ENCODE measurements at regions not wholly inside any gene's neighbourhood (a gene's known extent, or its start where the extent isn't known, plus 50 kb on each side); places are given as distances from the start of the nearest gene placed in this dataset.

DNA sequence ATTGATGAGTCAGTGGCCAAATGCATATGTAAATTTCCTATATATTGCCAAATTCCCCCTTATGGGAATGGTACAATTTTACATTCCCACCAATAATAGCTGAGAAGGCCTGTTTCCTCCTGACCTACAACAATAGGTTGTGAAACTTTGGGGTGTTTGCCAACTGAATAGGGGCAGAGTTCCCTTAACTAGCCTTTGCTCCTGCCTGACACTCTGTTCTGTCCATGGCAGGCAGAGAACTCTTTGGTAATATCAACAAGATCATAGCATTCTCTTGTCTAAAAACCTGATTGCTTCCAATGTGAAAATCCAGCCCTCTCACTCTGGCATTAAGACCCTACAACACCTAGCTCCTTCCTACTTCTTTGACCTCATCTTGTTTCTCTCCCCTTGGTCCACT lies 149.7 kb downstream of the HAPSTR1 start:
- no peaks in the 10 kb centered on the region for H3K4me1 ChIP-seq (ENCODE audit: control insufficient read depth in 1 of 2, low read depth in 2 of 2)
- no peaks in the 10 kb centered on the region for H3K9me3 ChIP-seq
- no peaks in the 10 kb centered on the region for H3K27me3 ChIP-seq (replicated peaks; ENCODE audit: insufficient read depth)
- DNase-seq (ENCODE audit: low spot score) (no peak), ATAC-seq (ENCODE audit: insufficient number of reproducible peaks, low FRiP score, low read depth) (no peak)
- no peak overlapping the region for H3K27ac ChIP-seq
- no peak overlapping the region for H3K4me3 ChIP-seq
- H3K36me3 ChIP-seq, result no peaks in the 10 kb centered on the region
- TF ChIP-seq, protein P1, sequence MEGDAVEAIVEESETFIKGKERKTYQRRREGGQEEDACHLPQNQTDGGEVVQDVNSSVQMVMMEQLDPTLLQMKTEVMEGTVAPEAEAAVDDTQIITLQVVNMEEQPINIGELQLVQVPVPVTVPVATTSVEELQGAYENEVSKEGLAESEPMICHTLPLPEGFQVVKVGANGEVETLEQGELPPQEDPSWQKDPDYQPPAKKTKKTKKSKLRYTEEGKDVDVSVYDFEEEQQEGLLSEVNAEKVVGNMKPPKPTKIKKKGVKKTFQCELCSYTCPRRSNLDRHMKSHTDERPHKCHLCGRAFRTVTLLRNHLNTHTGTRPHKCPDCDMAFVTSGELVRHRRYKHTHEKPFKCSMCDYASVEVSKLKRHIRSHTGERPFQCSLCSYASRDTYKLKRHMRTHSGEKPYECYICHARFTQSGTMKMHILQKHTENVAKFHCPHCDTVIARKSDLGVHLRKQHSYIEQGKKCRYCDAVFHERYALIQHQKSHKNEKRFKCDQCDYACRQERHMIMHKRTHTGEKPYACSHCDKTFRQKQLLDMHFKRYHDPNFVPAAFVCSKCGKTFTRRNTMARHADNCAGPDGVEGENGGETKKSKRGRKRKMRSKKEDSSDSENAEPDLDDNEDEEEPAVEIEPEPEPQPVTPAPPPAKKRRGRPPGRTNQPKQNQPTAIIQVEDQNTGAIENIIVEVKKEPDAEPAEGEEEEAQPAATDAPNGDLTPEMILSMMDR (IDR thresholded peaks at IDR 0.05), result no peak

GRCh38 chr16:9248162-9248561 lies 156.7 kb downstream of the HAPSTR1 start:
- no peak overlapping the region for H3K27ac ChIP-seq
- TF ChIP-seq, protein P1 (IDR thresholded peaks at IDR 0.05), result no peak
- H3K27me3 ChIP-seq (replicated peaks; ENCODE audit: insufficient read depth), result no peaks in the 10 kb centered on the region
- ATAC-seq (ENCODE audit: insufficient number of reproducible peaks, low FRiP score, low read depth) (no peak), DNase-seq (ENCODE audit: low spot score) (no peak)
- H3K9me3 ChIP-seq, result no peaks in the 10 kb centered on the region
- no peak overlapping the region for H3K4me3 ChIP-seq
- H3K4me1 ChIP-seq (ENCODE audit: control insufficient read depth in 1 of 2, low read depth in 2 of 2), result no peaks in the 10 kb centered on the region
- no peaks in the 10 kb centered on the region for H3K36me3 ChIP-seq

DNA sequence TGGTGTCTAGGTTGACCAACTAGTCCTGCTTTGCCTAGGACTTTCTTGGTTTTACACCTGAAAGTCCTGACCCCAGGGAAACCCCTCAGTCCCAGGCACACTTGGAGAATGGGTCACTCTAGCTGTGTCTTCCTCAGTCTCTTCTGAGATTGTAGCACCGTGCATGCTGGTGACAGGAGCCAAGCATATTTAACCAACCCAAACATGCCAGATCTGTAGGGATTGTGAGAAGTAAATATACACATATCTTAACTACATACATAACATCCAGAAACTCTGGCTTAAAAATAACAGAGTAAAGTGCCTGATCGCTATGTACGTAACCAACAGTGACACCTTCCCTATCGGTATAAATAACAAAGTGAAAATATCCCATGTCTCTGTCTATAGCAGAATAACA lies 158.1 kb downstream of the HAPSTR1 start:
- Histone ChIP-seq H3K36me3 (no peaks in the 10 kb centered on the region), H3K27me3 (replicated peaks; ENCODE audit: insufficient read depth) (no peaks in the 10 kb centered on the region), H3K4me1 (ENCODE audit: control insufficient read depth in 1 of 2, low read depth in 2 of 2) (no peaks in the 10 kb centered on the region), H3K4me3 (no peak overlapping the region), H3K27ac (no peak overlapping the region), H3K9me3 (no peaks in the 10 kb centered on the region)
- DNase-seq (ENCODE audit: low spot score), result no peak
- TF ChIP-seq, protein P1 (IDR thresholded peaks at IDR 0.05), result no peak
- no peak for ATAC-seq (ENCODE audit: insufficient number of reproducible peaks, low FRiP score, low read depth)

GRCh38 chr16:9251026-9251425 lies 159.6 kb downstream of the HAPSTR1 start:
- TF ChIP-seq, protein P1 (IDR thresholded peaks at IDR 0.05), result no peak
- DNase-seq (ENCODE audit: low spot score) (no peak), ATAC-seq (ENCODE audit: insufficient number of reproducible peaks, low FRiP score, low read depth) (no peak)
- H3K9me3 ChIP-seq, result no peaks in the 10 kb centered on the region
- H3K27ac ChIP-seq, result no peak overlapping the region
- H3K4me3 ChIP-seq, result no peak overlapping the region
- no peaks in the 10 kb centered on the region for H3K36me3 ChIP-seq
- no peaks in the 10 kb centered on the region for H3K4me1 ChIP-seq (ENCODE audit: control insufficient read depth in 1 of 2, low read depth in 2 of 2)
- no peaks in the 10 kb centered on the region for H3K27me3 ChIP-seq (replicated peaks; ENCODE audit: insufficient read depth)

GRCh38 chr16:9254863-9255262 lies 163.4 kb downstream of the HAPSTR1 start:
- no peak for DNase-seq (ENCODE audit: low spot score)

More at GRCh38 chr16:9254863-9255262, 163.4 kb downstream of the HAPSTR1 start:
- H3K4me1 ChIP-seq (ENCODE audit: control insufficient read depth in 1 of 2, low read depth in 2 of 2), result peaks cover 0 to under 1% of the 10 kb centered on the region in 2 donors
- no peak overlapping the region for H3K4me3 ChIP-seq
- no peak for ATAC-seq (ENCODE audit: insufficient number of reproducible peaks, low FRiP score, low read depth)
- TF ChIP-seq, protein P1 (IDR thresholded peaks at IDR 0.05), result no peak
- no peak overlapping the region for H3K27ac ChIP-seq
- H3K36me3 ChIP-seq, result no peaks in the 10 kb centered on the region
- no peaks in the 10 kb centered on the region for H3K9me3 ChIP-seq
- no peaks in the 10 kb centered on the region for H3K27me3 ChIP-seq (replicated peaks; ENCODE audit: insufficient read depth)
